SK-N-SH treated with all-trans-retinoic acid at 6 μM for 48 hours (cell line): ENCODE measurements at regions not wholly inside any gene's neighbourhood (a gene's known extent, or its start where the extent isn't known, plus 50 kb on each side); places are given as distances from the start of the nearest gene placed in this dataset.

ENCODE experiments used
- ATAC-seq: fragments of 200-7000 bp; cut with Tn5 transposase; 3 replicates; pipeline ENCODE4 v1.9.1; 2020; ENCODE audit warnings: mild to moderate bottlenecking, moderate library complexity
- ARNTL ChIP-seq: fragments of 450-650 bp; formaldehyde crosslinking; IDR thresholded peaks from 2 replicates; pipeline ENCODE4 v1.5.0; 2020; ENCODE audit warnings: low read depth, mild to moderate bottlenecking, moderate library complexity, borderline replicate concordance
- BACH2 ChIP-seq: fragments of 250-450 bp; sonication (Bioruptor Pico); IDR thresholded peaks from 2 replicates; pipeline ENCODE4 v1.9.0; 2021; ENCODE audit warnings: mild to moderate bottlenecking, borderline replicate concordance
- CSDC2 ChIP-seq: fragments of 250-450 bp; sonication (Bioruptor Pico); IDR thresholded peaks from 2 replicates; pipeline ENCODE4 v1.5.0; 2020; ENCODE audit warnings: mild to moderate bottlenecking, moderate library complexity
- ESRRG ChIP-seq: fragments of 250-450 bp; sonication (Bioruptor Pico); IDR thresholded peaks from 2 replicates; pipeline ENCODE4 v1.6.1; 2021; ENCODE audit warnings: mild to moderate bottlenecking
- GLIS3 ChIP-seq: fragments of 250-450 bp; sonication (Bioruptor Pico); IDR thresholded peaks from 2 replicates; pipeline ENCODE4 v1.5.0; 2020; ENCODE audit warnings: mild to moderate bottlenecking, moderate library complexity
- ISL1 ChIP-seq: fragments of 250-450 bp; sonication (Bioruptor Pico); IDR thresholded peaks from 2 replicates; pipeline ENCODE4 v2.1.2; 2022; ENCODE audit warnings: mild to moderate bottlenecking, moderate library complexity
- OSR1 ChIP-seq: fragments of 250-450 bp; sonication (Bioruptor Pico); IDR thresholded peaks from 2 replicates; pipeline ENCODE4 v1.8.0; 2022; ENCODE audit warnings: moderate library complexity, mild to moderate bottlenecking, inconsistent platforms
- PPARA ChIP-seq: fragments of 250-450 bp; sonication (Bioruptor Pico); IDR thresholded peaks from 2 replicates; pipeline ENCODE4 v1.5.0; 2020; ENCODE audit warnings: mild to moderate bottlenecking, borderline replicate concordance
- RARB ChIP-seq: fragments of 250-450 bp; sonication (Bioruptor Pico); IDR thresholded peaks from 2 replicates; pipeline ENCODE4 v1.8.0; 2021; ENCODE audit warnings: mild to moderate bottlenecking, moderate library complexity
- SNAI2 ChIP-seq: fragments of 250-450 bp; sonication (Bioruptor Pico); IDR thresholded peaks from 2 replicates; pipeline ENCODE4 v1.5.0; 2020; ENCODE audit warnings: mild to moderate bottlenecking, moderate library complexity
- TCF4 ChIP-seq: fragments of 250-450 bp; sonication (Bioruptor Pico); IDR thresholded peaks from 2 replicates; pipeline ENCODE4 v1.8.0; 2021; ENCODE audit warnings: mild to moderate bottlenecking, moderate library complexity, borderline replicate concordance
- TOX ChIP-seq: fragments of 250-450 bp; sonication (Bioruptor Pico); IDR thresholded peaks from 2 replicates; pipeline ENCODE4 v1.8.0; 2021; ENCODE audit warnings: mild to moderate bottlenecking, moderate library complexity, borderline replicate concordance
- ZC3H10 ChIP-seq: fragments of 250-450 bp; sonication (Bioruptor Pico); IDR thresholded peaks from 2 replicates; pipeline ENCODE4 v1.5.1; 2021; ENCODE audit warnings: mild to moderate bottlenecking, moderate library complexity
- ZFP3 ChIP-seq: fragments of 250-450 bp; sonication (Bioruptor Pico); IDR thresholded peaks from 2 replicates; pipeline ENCODE4 v1.5.0; 2020; ENCODE audit warnings: mild to moderate bottlenecking, moderate library complexity
- ZFP30 ChIP-seq: fragments of 450-650 bp; formaldehyde crosslinking; IDR thresholded peaks from 2 replicates; pipeline ENCODE4 v1.5.0; 2022; ENCODE audit warnings: mild to moderate bottlenecking, moderate library complexity
- ZNF565 ChIP-seq: fragments of 450-650 bp; formaldehyde crosslinking; conservative IDR thresholded peaks from 2 replicates; pipeline ENCODE4 v1.5.0; 2020; ENCODE audit warnings: low read depth, mild to moderate bottlenecking, moderate library complexity
- ZNF70 ChIP-seq: fragments of 450-650 bp; formaldehyde crosslinking; IDR thresholded peaks from 2 replicates; pipeline ENCODE4 v1.5.0; 2020; ENCODE audit warnings: mild to moderate bottlenecking, moderate library complexity
- ZNF8 ChIP-seq: fragments of 450-650 bp; formaldehyde crosslinking; IDR thresholded peaks from 2 replicates; pipeline ENCODE4 v1.5.0; 2020; ENCODE audit warnings: mild to moderate bottlenecking, moderate library complexity
- TF ChIP-seq, protein P1 (sequence below): fragments of 250-450 bp; sonication (Bioruptor Pico); IDR thresholded peaks from 2 replicates; pipeline ENCODE4 v1.5.1; 2021; ENCODE audit warnings: mild to moderate bottlenecking, moderate library complexity
- TF ChIP-seq, protein P2 (sequence below): fragments of 250-450 bp; sonication (Bioruptor Pico); IDR thresholded peaks from 2 replicates; pipeline ENCODE4 v1.8.0; 2020; ENCODE audit warnings: mild to moderate bottlenecking, moderate library complexity, borderline replicate concordance
- TF ChIP-seq, protein P3 (sequence below): fragments of 250-450 bp; sonication (Bioruptor Pico); IDR thresholded peaks from 2 replicates; pipeline ENCODE4 v1.5.1; 2020; ENCODE audit warnings: low read depth, mild to moderate bottlenecking, moderate library complexity
- TF ChIP-seq, protein P4 (sequence below): fragments of 250-450 bp; sonication (Bioruptor Pico); IDR thresholded peaks from 2 replicates; pipeline ENCODE4 v1.8.0; 2021; ENCODE audit warnings: low read depth, mild to moderate bottlenecking, moderate library complexity, borderline replicate concordance
- TF ChIP-seq, protein P5 (sequence below): fragments of 250-450 bp; sonication (Bioruptor Pico); IDR thresholded peaks from 2 replicates; pipeline ENCODE4 v1.5.0; 2020; ENCODE audit warnings: mild to moderate bottlenecking, moderate library complexity

DNA sequence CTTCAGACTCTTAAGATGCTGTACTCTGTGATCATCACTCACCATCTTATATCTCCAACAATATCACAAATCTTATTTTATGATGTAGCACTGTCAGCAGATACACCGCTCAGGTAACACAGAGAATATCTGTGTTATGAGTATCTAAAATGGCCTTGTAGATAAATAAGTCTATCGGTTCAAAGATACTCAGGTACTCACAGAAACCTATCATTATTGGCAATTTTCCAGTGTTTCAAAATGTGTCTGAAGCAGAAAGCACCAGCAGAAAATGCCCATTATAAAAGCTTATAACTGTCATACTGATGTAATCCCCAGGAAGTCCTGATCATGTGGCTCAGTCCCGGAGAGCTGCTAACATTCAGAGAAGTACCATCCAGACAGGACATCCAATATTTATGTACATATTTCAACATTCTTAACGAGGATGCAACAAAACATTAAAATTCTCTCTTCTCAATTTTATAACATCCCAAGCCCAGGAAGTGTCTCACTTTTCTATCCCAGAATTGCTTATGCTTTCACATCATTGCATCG lies 190.7 kb upstream of the LMNTD1 start:
- TF ChIP-seq ESRRG (CRISPR knock-in tag) (no peak), TCF4 (CRISPR knock-in tag) (no peak), ZFP30 (no peak), ZNF565 (CRISPR knock-in tag) (no peak), GLIS3 (CRISPR knock-in tag) (no peak), ZNF8 (CRISPR knock-in tag) (no peak), ZC3H10 (CRISPR knock-in tag) (no peak), ARNTL (CRISPR knock-in tag) (no peak), SNAI2 (CRISPR knock-in tag) (no peak), ZFP3 (CRISPR knock-in tag) (no peak), OSR1 (CRISPR knock-in tag) (no peak)
- TF ChIP-seq, protein P1, sequence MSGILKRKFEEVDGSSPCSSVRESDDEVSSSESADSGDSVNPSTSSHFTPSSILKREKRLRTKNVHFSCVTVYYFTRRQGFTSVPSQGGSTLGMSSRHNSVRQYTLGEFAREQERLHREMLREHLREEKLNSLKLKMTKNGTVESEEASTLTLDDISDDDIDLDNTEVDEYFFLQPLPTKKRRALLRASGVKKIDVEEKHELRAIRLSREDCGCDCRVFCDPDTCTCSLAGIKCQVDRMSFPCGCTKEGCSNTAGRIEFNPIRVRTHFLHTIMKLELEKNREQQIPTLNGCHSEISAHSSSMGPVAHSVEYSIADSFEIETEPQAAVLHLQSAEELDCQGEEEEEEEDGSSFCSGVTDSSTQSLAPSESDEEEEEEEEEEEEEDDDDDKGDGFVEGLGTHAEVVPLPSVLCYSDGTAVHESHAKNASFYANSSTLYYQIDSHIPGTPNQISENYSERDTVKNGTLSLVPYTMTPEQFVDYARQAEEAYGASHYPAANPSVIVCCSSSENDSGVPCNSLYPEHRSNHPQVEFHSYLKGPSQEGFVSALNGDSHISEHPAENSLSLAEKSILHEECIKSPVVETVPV (CRISPR knock-in tag) = no peak
- TF ChIP-seq, protein P2, sequence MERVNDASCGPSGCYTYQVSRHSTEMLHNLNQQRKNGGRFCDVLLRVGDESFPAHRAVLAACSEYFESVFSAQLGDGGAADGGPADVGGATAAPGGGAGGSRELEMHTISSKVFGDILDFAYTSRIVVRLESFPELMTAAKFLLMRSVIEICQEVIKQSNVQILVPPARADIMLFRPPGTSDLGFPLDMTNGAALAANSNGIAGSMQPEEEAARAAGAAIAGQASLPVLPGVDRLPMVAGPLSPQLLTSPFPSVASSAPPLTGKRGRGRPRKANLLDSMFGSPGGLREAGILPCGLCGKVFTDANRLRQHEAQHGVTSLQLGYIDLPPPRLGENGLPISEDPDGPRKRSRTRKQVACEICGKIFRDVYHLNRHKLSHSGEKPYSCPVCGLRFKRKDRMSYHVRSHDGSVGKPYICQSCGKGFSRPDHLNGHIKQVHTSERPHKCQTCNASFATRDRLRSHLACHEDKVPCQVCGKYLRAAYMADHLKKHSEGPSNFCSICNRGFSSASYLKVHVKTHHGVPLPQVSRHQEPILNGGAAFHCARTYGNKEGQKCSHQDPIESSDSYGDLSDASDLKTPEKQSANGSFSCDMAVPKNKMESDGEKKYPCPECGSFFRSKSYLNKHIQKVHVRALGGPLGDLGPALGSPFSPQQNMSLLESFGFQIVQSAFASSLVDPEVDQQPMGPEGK = no peak
- TF ChIP-seq, protein P3, sequence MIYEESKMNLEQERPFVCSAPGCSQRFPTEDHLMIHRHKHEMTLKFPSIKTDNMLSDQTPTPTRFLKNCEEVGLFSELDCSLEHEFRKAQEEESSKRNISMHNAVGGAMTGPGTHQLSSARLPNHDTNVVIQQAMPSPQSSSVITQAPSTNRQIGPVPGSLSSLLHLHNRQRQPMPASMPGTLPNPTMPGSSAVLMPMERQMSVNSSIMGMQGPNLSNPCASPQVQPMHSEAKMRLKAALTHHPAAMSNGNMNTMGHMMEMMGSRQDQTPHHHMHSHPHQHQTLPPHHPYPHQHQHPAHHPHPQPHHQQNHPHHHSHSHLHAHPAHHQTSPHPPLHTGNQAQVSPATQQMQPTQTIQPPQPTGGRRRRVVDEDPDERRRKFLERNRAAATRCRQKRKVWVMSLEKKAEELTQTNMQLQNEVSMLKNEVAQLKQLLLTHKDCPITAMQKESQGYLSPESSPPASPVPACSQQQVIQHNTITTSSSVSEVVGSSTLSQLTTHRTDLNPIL (CRISPR knock-in tag) = no peak
- ATAC-seq = no peak

DNA sequence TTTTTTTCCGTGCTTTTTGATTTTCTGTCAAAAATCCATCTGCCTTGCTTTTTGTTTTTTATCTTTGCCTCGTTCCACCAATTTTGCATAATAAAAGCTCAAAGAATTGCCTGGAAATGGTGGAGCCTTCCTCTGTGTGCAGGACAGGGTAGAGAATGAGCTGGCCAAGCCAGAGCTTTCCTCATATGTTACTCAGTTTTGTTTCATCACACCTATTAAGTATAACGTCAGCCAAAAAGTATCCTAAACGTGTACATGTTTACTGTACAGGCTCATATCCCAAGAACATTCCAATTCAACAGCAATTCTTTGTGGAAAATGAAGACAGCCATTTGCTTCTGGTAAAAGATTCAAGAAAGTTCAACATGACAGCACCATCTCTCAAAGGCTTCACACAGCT lies 191.2 kb upstream of the LMNTD1 start:
- TF ChIP-seq OSR1 (CRISPR knock-in tag) = no peak
- TF ChIP-seq ESRRG (CRISPR knock-in tag) = no peak
- TF ChIP-seq TOX = no peak
- TF ChIP-seq TCF4 (CRISPR knock-in tag) = no peak
- no peak for TF ChIP-seq GLIS3 (CRISPR knock-in tag)
- TF ChIP-seq, protein P2 = no peak
- TF ChIP-seq BACH2 = no peak
- no peak for TF ChIP-seq ZFP3 (CRISPR knock-in tag)
- ATAC-seq = no peak

DNA sequence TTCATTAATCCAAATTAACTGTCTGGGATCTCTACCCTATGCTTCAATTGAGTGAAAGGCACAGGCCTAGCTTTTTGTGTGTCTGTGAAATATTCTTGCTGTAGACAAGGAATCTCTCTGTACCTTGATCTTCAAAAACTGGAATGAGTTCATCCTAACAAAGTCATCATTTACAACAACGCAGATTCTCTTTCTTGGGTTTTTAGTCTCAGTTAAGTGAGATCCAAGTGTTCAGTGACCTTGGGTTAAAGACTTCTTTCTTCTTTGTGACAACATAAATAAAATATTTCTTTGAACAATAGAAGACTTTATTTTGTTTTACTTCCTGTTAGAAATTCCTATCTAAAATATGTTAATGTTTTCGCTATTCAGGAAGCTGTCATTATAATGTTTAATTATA lies 192.2 kb upstream of the LMNTD1 start:
- no peak for ATAC-seq

DNA sequence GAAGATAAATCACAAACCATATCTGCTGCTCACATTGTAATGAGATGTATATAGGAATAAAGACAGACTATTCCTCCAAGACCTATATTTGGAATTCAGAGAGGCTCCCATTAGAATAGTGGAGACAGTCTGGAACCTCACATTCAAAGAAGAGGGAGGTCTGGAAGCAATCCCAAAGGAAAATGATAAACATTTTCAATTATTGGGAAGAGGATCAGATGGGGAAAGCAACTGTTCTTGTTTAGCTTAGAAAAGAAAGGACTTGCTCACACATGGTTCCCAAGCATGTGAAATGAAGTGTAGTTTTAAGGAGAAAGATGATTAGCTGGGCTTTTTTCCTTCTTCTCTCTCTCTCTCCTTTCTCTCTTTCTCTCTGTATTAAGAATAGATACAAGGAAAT lies 193.0 kb upstream of the LMNTD1 start:
- no peak for ATAC-seq
- TF ChIP-seq ZNF70 (CRISPR knock-in tag) (no peak), ZFP3 (CRISPR knock-in tag) (no peak), PPARA (CRISPR knock-in tag) (no peak), ARNTL (CRISPR knock-in tag) (no peak), CSDC2 (CRISPR knock-in tag) (no peak), GLIS3 (CRISPR knock-in tag) (no peak), BACH2 (no peak), TOX (no peak), OSR1 (CRISPR knock-in tag) (no peak), ZNF565 (CRISPR knock-in tag) (no peak), ESRRG (CRISPR knock-in tag) (no peak), ISL1 (CRISPR knock-in tag) (no peak), ZFP30 (no peak), ZNF8 (CRISPR knock-in tag) (no peak)
- TF ChIP-seq, protein P4, sequence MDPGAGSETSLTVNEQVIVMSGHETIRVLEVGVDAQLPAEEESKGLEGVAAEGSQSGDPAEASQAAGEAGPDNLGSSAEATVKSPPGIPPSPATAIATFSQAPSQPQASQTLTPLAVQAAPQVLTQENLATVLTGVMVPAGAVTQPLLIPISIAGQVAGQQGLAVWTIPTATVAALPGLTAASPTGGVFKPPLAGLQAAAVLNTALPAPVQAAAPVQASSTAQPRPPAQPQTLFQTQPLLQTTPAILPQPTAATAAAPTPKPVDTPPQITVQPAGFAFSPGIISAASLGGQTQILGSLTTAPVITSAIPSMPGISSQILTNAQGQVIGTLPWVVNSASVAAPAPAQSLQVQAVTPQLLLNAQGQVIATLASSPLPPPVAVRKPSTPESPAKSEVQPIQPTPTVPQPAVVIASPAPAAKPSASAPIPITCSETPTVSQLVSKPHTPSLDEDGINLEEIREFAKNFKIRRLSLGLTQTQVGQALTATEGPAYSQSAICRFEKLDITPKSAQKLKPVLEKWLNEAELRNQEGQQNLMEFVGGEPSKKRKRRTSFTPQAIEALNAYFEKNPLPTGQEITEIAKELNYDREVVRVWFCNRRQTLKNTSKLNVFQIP = no peak
- TF ChIP-seq, protein P5, sequence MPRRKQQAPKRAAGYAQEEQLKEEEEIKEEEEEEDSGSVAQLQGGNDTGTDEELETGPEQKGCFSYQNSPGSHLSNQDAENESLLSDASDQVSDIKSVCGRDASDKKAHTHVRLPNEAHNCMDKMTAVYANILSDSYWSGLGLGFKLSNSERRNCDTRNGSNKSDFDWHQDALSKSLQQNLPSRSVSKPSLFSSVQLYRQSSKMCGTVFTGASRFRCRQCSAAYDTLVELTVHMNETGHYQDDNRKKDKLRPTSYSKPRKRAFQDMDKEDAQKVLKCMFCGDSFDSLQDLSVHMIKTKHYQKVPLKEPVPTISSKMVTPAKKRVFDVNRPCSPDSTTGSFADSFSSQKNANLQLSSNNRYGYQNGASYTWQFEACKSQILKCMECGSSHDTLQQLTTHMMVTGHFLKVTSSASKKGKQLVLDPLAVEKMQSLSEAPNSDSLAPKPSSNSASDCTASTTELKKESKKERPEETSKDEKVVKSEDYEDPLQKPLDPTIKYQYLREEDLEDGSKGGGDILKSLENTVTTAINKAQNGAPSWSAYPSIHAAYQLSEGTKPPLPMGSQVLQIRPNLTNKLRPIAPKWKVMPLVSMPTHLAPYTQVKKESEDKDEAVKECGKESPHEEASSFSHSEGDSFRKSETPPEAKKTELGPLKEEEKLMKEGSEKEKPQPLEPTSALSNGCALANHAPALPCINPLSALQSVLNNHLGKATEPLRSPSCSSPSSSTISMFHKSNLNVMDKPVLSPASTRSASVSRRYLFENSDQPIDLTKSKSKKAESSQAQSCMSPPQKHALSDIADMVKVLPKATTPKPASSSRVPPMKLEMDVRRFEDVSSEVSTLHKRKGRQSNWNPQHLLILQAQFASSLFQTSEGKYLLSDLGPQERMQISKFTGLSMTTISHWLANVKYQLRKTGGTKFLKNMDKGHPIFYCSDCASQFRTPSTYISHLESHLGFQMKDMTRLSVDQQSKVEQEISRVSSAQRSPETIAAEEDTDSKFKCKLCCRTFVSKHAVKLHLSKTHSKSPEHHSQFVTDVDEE (CRISPR knock-in tag) = no peak
- TF ChIP-seq, protein P2 = no peak

More for the DNA sequence above, 192.2 kb upstream of the LMNTD1 start:
- TF ChIP-seq ZNF70 (CRISPR knock-in tag) (no peak), OSR1 (CRISPR knock-in tag) (no peak), CSDC2 (CRISPR knock-in tag) (no peak), PPARA (CRISPR knock-in tag) (no peak), RARB (no peak)
- TF ChIP-seq, all 23 proteins: peak for 0
